GM10266 (cell line): ENCODE measurements at regions not wholly inside any gene's neighbourhood (a gene's known extent, or its start where the extent isn't known, plus 50 kb on each side); places are given as distances from the start of the nearest gene placed in this dataset.

Source experiments
- DNase-seq: peaks from one replicate; pipeline ENCODE4 v3.0.0; 2012; ENCODE audit errors: extremely low spot score
- CTCF ChIP-seq: IDR thresholded peaks from 2 replicates; pipeline ENCODE4 v1.5.1; 2012; ENCODE audit warnings: mild to moderate bottlenecking, low read depth; ENCODE audit not compliant: control insufficient read depth, insufficient read depth; ENCODE audit errors: missing control alignments

- no peak for TF ChIP-seq CTCF
- DNase-seq = no peak
These were observed 228.2 kb downstream of the TLE1 start for GRCh38 chr9:81461196-81461595.

GRCh38 chr9:81460693-81461092, 228.7 kb downstream of the TLE1 start:
- TF ChIP-seq CTCF = no peak
- no peak for DNase-seq

- no peak for DNase-seq
- no peak for TF ChIP-seq CTCF
These were observed 229.8 kb downstream of the TLE1 start for GRCh38 chr9:81459591-81459990.

- no peak for DNase-seq
These were observed 232.8 kb downstream of the TLE1 start for GRCh38 chr9:81456431-81457006.

GRCh38 chr9:81455462-81456219, 233.7 kb downstream of the TLE1 start:
- no peak for TF ChIP-seq CTCF
- DNase-seq = no peak

More at GRCh38 chr9:81456431-81457006, 232.8 kb downstream of the TLE1 start:
- no peak for TF ChIP-seq CTCF

- DNase-seq = no peak
These were observed 243.9 kb downstream of the TLE1 start for GRCh38 chr9:81445331-81445921.

More at GRCh38 chr9:81445331-81445921, 243.9 kb downstream of the TLE1 start:
- TF ChIP-seq CTCF = no peak
